ENCODE measurements at regions not wholly inside any gene's neighbourhood (a gene's known extent, or its start where the extent isn't known, plus 50 kb on each side); places are given as distances from the start of the nearest gene placed in this dataset.

DNA sequence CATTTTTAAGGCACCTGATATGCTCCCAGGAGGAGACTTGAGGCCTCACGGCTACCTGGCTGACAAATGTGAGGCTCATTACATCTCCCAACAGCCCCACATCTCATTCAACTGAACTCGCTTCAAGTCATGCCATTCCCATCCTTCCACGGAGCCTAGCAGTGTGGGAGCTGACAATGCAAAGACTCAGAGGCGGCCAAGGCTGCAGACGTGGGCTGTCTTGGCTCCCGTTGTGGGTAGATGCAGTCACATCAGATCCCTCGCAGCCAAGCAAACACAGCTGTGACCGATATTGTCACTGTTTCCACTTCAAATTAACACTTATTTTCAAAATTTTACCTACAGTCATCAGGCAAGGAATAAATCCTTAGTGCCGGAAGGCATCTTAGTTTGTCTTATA is 64.0 kb upstream of the TRIB2 start:
- 86 to 93% methylated on average over 4 to 9 of the region's 9 CpGs for WGBS, 2 experiments (ENCODE audit: insufficient coverage in 1 of 2, insufficient read length in 1 of 2)
- Histone ChIP-seq H3K4me1 (ENCODE audit: control insufficient read depth, insufficient read depth, low read length) (no peaks in the 10 kb centered on the region), H3K4me3 (ENCODE audit: low read length) (no peak overlapping the region), H3K9me3 (ENCODE audit: control insufficient read depth, low read length) (no peaks in the 10 kb centered on the region), H3K27me3 (ENCODE audit: control insufficient read depth, insufficient read depth, low read length, poor library complexity, severe bottlenecking) (no peaks in the 10 kb centered on the region), H3K9ac (ENCODE audit: extremely low read depth, low read length, poor library complexity, severe bottlenecking) (no peak overlapping the region), H3K36me3 (ENCODE audit: control insufficient read depth, insufficient read depth, low read length) (no peaks in the 10 kb centered on the region), H3K27ac (ENCODE audit: low read depth, low read length) (no peak overlapping the region)
- H3K36me3 Mint-ChIP-seq (ENCODE audit: low read depth) = no peaks in the 10 kb centered on the region
- H3K27ac Mint-ChIP-seq = no peak overlapping the region
- H3K9me3 Mint-ChIP-seq = no peaks in the 10 kb centered on the region
- no peaks in the 10 kb centered on the region for H3K4me1 Mint-ChIP-seq
- DNase-seq = no peak
- H3K4me3 Mint-ChIP-seq = no peak overlapping the region
- TF ChIP-seq CTCF (conservative IDR thresholded peaks at IDR 0.05) = no peak
- H3K27me3 Mint-ChIP-seq (ENCODE audit: insufficient read depth) = peaks cover 14% of the 10 kb centered on the region

- H3K4me3 ChIP-seq (ENCODE audit: low read length) = no peak overlapping the region
- H3K9me3 ChIP-seq (ENCODE audit: control insufficient read depth, low read length) = no peaks in the 10 kb centered on the region
- H3K27ac Mint-ChIP-seq = no peak overlapping the region
- H3K4me1 ChIP-seq (ENCODE audit: control insufficient read depth, insufficient read depth, low read length) = peaks cover 2% of the 10 kb centered on the region
- 92 to 98% methylated on average over 5 to 6 of the region's 6 CpGs for WGBS, 2 experiments (ENCODE audit: insufficient coverage in 1 of 2, insufficient read length in 1 of 2)
- no peak for DNase-seq
- no peak for TF ChIP-seq CTCF (conservative IDR thresholded peaks at IDR 0.05)
- H3K4me1 Mint-ChIP-seq = peaks cover 4% of the 10 kb centered on the region
- no peaks in the 10 kb centered on the region for H3K27me3 ChIP-seq (ENCODE audit: control insufficient read depth, insufficient read depth, low read length, poor library complexity, severe bottlenecking)
- H3K27me3 Mint-ChIP-seq (ENCODE audit: insufficient read depth) = no peaks in the 10 kb centered on the region
- no peak overlapping the region for H3K9ac ChIP-seq (ENCODE audit: extremely low read depth, low read length, poor library complexity, severe bottlenecking)
- no peak overlapping the region for H3K27ac ChIP-seq (ENCODE audit: low read depth, low read length)
- no peaks in the 10 kb centered on the region for H3K36me3 ChIP-seq (ENCODE audit: control insufficient read depth, insufficient read depth, low read length)
- H3K9me3 Mint-ChIP-seq = peaks cover 2% of the 10 kb centered on the region
- H3K4me3 Mint-ChIP-seq = no peak overlapping the region
- H3K36me3 Mint-ChIP-seq (ENCODE audit: low read depth) = no peaks in the 10 kb centered on the region
These were observed 59.2 kb upstream of the TRIB2 start for GRCh38 chr2:12657560-12657959.

DNA sequence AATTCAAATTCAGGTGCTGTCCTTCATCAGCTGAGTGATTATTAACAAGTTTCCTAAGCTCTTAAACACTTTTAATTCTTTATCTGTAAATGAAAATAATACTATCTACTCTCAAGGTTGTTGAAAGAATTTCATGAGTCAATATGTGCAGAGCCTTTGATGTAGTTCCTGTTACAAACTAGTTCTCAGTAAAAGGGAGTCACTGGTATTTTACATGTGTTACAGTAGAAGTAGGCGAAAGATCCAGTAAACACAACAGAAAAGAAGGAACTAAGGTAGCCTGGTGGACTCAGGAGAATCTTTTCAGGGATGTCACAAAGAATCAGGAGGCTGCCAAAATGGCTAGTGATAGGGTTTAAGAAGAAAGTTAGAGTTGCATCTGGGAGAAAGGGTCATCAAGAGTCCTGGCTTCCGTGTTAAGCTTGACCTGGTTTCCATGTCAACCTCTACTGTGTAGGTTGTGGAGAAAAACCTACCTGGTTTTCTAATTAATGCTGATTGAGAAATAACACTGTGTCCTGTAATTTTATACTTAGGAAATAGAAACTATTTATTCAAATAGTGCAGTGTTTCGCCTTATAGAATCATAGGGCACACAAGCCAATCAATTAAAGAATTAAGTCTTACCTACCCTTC is 58.3 kb upstream of the TRIB2 start:
- no peak overlapping the region for H3K4me3 ChIP-seq (ENCODE audit: low read length)
- 92 to 94% methylated on average over 2 to 3 of the region's 3 CpGs for WGBS, 2 experiments (ENCODE audit: insufficient coverage in 1 of 2, insufficient read length in 1 of 2)
- Mint-ChIP-seq H3K27ac (no peak overlapping the region), H3K4me1 (peaks cover 4% of the 10 kb centered on the region), H3K4me3 (no peak overlapping the region), H3K36me3 (ENCODE audit: low read depth) (no peaks in the 10 kb centered on the region), H3K9me3 (peaks cover 2% of the 10 kb centered on the region), H3K27me3 (ENCODE audit: insufficient read depth) (no peaks in the 10 kb centered on the region)
- peaks cover 2% of the 10 kb centered on the region for H3K4me1 ChIP-seq (ENCODE audit: control insufficient read depth, insufficient read depth, low read length)
- no peak for TF ChIP-seq CTCF (conservative IDR thresholded peaks at IDR 0.05)
- H3K9me3 ChIP-seq (ENCODE audit: control insufficient read depth, low read length) = no peaks in the 10 kb centered on the region
- no peak overlapping the region for H3K9ac ChIP-seq (ENCODE audit: extremely low read depth, low read length, poor library complexity, severe bottlenecking)
- DNase-seq = no peak
- no peaks in the 10 kb centered on the region for H3K27me3 ChIP-seq (ENCODE audit: control insufficient read depth, insufficient read depth, low read length, poor library complexity, severe bottlenecking)
- no peak overlapping the region for H3K27ac ChIP-seq (ENCODE audit: low read depth, low read length)
- H3K36me3 ChIP-seq (ENCODE audit: control insufficient read depth, insufficient read depth, low read length) = no peaks in the 10 kb centered on the region

Data from endodermal cell (in vitro differentiated cells).